ENCODE measurements at regions not wholly inside any gene's neighbourhood (a gene's known extent, or its start where the extent isn't known, plus 50 kb on each side); places are given as distances from the start of the nearest gene placed in this dataset.

DNA sequence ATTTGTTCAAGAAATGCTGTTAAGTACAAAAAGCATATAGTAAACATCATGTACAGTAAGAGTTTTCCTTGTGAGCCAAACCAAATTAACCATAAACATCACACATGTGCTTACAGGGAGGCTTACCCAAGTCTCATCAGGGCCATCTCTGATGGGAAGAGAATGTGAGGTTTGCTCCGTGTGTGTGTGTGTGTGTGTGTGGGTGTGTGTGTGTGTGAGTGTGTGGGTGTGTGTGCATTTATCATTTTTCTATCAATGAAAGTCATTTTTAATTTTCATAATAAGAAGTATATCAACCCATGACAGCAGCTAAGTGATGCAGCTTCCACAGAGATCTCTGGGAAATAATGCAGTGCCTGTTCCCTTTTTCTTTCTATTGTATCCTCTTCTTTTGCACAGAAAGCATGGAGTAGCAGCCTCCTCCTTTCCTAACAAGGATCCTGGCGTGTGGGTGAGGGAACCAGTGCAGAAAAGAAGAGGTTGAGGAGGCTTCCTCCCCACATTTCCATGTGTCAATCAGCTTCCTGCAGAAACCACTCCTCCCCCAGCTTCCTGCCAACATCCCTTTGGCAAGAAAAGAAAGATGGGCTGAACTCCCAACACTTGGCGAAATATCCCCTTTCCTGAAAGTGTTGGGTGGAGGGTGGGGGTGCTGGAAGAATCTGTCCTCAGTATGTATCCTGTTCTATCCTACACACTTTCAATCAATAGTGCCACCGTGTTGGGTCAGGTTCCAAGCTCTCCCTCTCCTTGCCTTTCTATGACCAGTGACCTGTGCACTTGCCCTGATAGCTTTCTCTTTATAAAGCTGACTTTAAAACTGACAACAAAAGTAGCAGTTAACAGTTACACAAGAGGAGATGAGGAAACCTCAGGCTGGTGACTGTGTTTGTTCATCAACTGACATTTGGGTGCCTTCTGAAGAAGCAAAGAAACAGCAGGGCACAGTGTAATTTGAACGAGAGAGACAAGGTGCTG lies 251.8 kb upstream of the CITED2 start:
- DNase-seq, result no peak

DNA sequence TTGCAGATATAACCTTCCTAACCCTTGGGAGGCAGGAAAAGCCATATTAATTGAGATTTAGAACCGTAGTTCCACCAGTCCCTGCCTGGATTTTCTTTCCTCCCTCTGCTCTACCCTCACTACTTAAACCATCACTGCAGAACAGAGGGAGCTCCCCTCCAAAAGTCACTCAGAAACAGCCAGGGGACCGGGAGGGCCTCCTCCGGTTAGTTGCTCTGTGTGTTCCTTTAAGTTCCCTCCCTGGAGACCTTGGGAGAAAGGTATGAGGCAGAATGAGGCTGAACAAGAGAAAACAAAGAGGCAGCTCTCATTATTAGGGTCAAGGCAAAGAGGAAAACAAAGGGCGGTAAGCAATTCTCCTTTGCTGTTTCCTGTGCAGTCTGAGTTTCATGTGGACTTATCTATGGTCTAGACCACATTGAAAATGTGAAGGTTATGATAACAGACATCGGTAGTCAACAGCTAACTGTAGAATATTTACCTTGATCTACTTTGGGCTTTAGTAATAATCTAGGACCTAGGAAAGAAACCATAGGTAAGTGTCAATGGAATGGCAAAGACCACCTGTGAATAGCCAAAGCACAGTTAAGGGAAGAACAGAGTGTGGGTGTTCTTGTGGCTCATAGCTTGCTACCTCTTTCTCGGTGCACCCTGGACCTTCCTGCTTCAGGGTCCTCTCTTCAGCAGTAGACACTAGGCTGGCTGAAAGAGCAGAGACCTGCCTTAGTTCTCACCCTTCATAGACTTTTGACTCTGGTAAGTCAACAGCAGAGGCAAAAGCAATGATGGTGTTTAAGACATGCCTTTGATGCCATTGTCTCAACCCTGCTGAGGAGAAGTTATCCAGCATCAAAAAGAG lies 250.9 kb upstream of the CITED2 start:
- DNase-seq, result no peak

DNA sequence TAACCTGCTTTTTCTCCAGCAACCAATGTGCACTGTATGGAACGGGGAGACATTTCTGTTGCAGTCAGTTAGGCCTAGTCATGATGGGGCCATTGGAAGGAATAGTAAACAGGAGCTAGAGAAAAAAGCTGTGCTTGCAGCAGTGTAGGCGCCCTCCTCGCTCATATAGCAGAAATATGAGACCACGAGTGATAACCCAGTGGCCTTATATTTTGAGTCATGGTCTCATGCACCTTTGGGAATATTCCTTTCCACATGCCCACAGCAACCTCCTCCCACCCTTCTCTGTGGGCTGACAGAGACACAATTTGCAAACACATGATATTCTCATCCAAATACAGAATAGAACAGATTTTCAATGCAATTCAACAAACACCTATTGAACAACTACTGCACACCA lies 248.9 kb upstream of the CITED2 start:
- no peak for DNase-seq

DNA sequence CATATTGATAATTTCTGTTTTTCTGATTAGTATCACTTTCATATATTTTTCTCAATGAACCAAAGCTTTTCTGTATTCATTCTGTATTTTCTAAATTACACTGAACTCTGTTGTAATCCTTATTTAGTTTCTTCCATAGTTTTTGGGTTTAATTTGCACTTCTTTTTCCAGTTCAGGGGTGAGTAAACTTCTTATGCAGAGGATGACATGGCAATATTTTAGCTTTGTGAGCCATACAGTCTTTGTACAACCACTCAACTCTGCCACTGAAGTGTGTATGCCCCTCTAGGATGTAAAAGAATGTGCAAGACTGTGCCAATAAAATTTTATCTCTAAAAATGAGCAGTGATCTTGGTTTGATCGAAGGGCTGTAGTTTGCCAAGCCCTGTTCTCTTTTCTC lies 239.0 kb upstream of the CITED2 start:
- no peak for DNase-seq

DNA sequence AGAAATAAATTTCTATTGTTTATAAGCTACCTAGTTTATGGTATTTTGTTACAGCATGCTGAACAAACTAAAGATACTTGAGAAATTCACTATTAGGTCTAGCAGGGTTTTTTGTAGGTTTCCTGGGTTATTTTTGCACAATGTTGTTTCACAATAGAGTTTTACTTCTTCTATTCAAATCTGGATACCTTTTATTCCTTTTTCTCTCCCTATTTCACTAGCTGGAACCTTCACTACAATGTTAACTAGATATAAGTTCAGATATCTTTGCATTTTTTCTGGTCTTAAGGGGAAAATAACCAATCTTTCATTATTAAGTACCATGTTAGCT lies 237.7 kb upstream of the CITED2 start:
- DNase-seq, result no peak

DNA sequence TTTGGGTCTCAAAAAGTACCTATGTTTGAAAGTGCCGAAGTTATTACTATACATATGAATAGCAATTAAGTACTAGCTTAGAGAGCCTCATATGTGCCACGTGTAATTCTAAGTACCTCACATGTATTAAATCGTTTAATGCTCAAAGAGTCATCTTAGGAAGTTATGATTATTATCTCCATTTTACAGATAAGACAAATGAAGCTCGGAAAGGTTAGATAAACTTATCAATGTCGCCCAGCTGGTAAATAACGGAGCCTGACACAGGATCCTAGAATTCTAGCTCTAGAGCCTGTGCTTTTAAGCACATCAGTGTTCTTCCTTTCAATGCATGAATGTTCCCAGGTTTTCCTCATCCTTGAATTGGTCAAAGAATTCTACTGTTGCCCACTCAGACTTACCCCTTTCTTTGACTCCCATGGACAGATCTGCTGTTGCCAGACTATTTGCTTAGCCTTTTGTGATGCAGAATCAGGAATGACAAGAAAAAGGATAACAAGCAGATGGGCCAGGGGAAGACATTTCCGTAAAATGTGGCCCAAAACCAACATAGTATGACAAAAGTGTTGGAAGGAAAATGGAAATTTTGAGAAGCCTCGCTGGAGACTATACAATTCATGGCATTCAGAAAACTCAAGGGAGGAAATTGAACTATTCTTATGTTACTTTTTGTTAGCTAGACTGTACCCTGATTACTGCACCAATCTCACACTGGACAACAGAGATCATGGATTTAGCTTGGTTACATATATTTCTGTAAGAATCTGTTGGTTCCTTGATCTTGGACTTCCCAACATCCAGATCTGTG lies 237.1 kb upstream of the CITED2 start:
- DNase-seq, result no peak

DNA sequence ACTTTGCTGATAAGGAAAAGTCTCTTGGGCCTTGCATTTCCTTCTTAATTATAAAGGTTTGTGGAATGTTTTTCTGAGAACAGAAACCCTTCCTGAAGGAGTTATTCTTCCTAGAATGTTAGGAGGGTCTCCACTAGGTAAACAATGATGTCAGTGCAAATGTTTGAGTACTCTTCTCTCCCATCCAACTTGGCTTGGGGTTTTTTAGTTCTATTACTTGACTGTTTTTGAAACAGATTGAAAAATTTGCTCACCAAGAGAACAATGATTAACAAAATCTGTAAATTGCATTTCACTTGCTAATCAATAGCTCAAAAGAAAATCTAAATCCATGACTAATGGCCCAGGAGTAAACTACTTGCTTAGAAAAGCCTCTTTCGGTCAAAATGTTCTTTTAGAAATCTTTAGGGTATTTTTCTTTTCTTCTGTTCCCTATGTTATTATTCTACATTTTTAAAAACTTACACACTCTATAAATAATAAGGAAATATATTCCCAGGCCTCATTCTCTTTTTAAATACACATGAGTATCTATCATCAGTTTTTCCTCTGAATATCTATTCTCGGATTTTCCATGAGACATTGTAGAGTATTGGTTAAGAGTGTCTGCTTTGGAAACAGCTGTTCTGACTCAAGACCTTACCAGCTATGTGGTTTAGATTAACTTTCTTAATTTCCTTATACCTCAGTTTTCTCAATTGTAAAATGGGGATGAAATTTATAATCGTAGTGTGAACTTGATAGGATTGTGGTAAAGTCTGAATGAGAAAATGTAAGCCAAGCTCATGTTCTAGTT lies 234.2 kb upstream of the CITED2 start:
- no peak for DNase-seq

DNA sequence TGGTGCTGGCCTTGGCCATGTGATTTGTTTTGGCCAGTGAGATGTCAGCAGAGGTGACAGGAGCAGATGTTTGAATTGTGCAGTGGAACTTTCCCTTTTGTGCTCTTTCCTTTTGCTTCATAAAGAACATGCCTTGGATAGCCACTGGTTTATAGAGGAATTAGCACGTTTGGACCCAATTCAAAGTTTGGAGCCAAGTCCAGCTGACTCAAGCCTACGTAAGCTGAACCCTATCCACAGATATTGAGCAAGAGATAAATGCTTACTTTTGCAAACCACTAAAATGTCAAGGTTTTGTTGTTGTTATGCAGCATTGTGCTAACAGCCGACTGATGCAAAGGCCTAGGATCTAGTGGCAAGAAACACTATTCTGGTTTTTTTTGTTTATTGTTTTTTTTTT lies 230.9 kb upstream of the CITED2 start:
- DNase-seq, result no peak

DNA sequence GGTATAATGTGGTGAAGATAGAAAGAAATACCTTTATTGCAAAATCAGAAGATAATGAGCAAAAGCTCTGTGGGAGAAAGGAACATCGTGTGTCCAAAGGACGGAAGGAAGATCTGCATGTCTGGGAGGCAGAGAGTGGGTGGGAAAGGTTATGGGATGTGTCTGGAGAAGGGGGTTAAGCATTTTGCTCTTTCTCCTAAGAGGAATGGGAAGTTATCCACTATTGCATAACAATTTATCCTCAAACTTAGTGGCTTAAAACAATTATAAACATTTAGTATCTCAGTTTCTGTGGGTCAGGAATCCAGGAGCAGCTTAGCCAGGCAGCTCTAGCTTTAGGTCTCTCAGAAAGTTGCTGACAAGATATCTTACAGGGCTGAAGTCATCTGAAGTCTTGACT lies 229.1 kb upstream of the CITED2 start:
- no peak for DNase-seq

DNA sequence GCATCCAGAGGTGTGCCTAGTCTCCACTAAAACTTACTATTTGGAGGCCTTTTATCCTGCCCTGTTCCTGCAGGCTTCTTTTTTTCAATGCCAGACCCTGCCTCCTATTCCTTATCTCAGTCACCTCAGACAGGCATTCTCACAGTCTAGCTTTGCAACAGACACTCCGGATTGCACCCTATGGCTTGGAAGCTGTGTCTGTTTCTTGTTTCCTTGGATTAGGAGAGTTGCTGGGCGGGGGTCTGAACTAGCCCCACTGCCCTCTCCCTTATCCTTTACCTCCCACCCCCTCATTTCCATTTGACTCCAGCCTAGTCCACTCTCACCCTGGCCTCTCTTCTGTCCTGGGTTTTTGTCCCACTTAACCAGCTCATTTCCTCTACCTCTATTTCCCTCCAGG lies 228.1 kb upstream of the CITED2 start:
- DNase-seq, result no peak

DNA sequence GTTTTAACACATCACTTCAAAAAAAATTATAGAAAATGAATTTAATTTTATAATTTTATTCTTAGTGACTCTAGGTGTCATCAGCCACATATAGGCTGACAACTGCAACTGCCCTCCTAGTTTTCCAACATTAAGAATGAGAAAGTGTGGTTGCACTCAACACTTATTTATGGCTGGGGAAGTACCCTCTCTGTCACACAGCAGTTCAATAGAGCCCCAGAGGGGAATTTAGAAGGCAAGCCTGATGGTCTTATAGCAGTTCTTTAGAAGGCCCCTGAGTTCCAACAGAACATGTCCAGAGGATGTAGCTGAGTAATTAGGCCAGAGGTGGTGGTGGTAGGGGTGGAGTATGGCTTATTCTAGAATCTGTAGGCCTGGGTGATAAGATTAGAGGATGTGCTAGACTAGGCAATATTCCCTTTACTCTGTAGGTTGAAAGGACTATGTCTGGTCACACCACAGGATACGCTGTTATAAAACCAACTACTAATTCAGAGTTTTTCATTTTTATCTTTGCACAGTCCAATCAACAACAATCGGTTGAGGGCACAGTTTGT lies 226.5 kb upstream of the CITED2 start:
- DNase-seq, result no peak

DNA sequence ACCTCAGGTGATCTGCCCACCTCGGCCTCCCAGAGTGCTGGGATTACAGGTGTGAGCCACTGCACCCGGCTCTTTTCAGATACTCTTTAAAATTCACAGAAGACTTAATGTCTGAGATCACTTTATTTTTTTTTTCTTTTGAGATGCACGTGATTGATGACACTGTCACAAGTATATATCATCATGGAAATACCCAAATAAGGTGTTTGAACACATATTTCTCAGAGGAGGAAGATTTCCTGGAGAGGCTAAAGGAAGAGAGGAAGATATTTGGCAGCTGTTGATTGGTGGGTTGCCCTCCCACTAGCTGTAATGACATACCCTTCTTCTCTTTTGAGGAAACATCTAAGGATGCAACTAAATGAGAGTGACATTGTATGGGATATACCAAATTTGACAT lies 225.9 kb upstream of the CITED2 start:
- DNase-seq, result no peak

DNA sequence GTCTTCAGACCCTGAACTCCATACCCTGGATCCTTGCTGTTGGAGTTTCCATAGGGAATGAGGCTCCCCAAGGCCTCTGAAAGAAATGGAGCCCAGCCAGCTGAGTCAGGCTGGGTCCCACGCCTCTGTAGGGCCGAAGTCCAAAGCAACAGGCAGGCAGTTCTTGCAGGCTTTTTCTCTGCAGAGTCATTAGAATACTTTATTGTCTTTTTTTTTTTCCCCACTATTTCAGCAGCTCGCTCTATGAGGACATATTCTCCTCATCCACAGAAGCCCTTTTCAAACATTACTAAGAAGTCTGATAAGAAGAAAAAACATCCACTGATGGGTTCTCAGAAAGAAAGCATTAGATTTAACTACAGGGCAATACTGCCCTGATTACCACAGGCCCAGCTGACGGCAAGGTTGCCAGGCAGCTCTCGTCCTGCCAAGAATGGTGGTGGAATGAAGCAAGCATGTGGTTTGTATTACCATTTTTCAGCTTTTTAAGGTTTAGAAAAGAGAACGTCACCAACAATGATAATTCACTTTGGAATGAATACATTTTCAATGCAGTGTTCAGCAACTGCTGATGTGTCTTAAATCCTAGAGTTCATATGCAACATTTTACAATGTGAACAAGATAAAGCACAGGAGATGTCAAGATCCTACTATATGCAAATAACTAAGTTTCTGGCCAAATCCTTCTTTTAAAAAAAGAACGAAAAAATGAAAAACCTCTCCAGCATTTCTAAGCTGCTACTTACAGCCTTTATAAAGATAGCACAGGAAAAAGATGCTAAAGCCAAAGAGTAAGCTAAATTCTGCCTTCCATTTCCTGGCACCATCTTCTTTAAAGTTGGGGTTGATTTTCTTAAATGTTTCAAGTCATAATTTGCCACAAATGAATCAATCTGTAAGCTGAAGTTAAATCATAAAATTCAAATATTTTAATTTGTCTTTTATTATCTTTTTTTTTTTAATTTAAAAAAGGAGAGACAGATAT lies 223.6 kb upstream of the CITED2 start:
- peak; percentile 46 for DNase-seq

DNA sequence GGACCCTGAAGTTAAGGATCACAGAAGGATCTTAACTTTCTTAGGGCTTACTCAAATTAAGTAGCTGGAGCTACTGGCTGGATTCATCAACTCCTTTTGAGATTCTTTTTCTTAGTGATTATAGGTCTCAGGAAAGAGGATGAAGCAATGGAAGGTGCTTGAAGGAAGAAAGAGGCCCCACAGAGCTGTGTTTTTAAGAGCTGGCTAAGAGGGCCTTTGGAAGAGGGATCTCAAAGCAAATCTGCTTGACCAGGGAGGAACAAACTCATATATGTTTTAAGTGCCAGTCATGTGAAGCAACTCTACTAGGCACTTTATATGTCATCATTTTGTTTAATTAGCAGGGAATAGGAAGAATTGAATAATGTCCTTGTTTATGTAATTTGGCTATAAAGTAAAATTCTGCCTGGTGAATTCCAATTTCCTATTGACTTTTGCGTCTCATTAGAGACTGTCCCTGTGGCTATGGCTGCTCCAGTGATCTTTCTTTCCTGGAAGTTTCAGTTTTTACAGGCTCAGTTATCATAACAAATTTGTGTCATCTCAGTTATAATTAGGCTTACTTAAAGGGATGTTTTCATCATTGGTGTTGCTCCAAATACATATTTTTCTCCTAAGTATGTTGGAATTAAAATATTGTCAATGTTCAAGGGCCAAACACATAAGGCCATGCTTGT lies 222.8 kb upstream of the CITED2 start:
- no peak for DNase-seq

DNA sequence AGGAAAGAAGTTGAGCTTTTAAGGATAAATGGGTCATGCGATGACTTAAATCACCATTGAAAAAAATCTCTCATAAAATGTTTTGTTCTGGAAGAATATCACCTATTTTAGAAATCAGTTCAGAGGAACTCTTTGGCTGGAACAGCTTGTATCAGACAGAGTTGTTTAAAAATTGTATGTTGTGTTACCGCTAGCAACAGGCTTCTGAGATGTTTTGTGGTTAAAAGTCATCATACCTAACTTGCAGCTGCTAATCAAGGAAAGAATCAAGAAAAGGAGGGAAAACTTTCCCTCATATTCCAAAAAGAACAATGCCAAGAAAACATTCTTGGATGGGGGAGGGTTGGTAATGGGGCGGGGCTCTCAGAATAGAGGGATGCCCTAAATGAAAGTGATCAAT lies 220.7 kb upstream of the CITED2 start:
- no peak for DNase-seq

DNA sequence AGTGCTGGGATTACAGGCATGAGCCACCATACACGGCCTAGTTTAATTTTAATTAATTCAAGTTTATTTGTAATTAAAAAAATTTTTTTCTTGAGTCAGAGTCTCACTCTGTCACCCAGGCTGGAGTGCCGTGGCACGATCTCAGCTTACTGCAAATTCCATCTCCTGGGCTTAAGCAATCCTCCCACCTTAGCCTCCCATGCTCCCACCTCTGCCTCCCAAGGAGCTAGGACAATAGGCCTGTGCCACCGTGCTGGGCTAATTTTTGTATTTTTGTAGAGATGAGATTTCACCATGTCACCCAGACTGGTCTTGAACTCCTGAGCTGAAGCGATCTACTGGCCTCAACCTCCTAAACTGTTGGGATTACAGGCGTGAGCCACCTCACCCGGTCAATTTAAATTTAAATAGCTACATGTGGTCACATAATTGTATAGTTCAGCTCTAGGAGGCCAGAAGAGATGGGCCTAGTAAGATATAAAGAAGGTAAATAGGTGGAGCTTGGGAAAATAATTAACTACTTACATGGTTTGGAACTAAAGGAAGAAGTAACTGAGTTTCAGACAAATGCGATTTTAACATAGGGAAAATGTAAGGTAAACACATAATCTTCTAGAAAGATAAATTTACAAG lies 220.0 kb upstream of the CITED2 start:
- no peak for DNase-seq

DNA sequence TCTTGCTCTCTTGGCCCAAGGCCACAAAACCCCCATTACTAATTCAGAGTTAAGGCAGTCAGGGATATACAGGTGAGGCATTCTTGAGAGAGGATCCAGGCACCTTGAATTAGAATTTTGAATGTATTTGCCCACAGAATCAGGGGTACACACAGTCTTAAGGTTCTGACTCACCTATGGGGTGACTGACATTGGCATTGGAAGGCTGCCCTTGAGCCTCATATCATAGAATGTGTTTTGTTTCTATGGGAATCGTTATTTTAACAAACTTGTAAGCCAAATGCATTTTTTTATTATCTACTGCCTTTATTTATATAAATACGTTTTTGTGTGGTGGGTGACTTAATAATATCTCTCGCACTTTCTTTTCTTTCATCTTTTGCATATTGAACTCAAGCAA lies 218.6 kb upstream of the CITED2 start:
- no peak for DNase-seq

DNA sequence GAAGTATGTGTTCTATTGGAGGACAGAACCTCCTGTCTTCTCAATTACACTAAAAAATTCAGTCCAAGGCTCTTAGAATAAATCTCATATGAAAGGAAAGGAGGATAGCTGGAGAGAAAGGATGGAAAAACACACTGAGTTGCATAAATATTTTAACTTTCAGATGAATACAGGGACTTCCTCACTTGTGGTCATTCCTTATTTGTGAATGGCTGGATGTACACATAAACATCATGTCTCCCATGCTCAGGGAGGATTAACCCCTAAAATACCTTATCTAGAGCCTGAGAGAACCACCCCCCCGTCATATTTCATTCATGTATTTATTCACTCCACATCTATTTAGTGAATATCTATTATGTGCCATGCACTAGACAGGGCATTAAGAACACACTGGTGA lies 217.6 kb upstream of the CITED2 start:
- DNase-seq, result no peak

DNA sequence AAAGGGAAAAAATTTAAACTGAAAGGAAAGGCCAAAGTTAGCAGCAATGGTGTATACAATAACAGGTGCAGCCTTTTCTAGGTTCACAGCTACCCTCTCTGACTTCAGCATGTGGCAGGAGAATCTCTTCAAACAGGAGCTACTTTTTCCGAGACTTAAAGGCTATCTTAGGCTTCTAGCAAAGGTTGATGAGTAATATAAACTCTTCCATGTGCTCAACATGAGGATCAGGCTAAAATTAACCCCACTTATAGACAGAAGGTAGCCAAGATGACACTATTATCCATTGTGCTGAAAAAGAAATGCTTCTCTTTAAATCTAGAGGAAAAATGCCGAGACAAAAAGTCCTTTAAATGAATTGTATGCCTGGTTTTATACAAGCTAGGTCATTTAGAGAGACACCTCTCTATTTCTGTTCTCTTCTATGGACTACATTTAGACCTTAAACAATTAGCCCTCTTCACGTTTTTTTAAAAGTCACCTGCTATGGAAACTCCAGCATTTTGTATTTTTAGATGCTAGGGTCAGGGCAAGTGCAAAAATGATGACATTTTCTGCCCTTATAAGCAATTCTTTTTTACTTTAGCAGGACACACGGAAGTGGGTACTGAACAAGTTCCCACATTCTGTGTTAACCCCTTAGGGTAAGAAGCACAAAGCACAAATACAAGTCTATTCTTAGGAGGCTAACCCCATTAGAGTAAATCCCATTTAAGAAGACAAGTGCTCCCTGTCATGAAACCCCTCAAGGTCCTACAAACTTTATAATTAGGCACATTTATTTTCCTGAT lies 216.8 kb upstream of the CITED2 start:
- no peak for DNase-seq

Data from midbrain (tissue), 1 donor.